DND-41 (cell line): ENCODE measurements at regions not wholly inside any gene's neighbourhood (a gene's known extent, or its start where the extent isn't known, plus 50 kb on each side); places are given as distances from the start of the nearest gene placed in this dataset.

Experiments used
- CTCF ChIP-seq: IDR thresholded peaks from 2 replicates; pipeline ENCODE4 v1.5.1; 2012; ENCODE audit warnings: borderline replicate concordance, low read length, moderate library complexity, mild to moderate bottlenecking; ENCODE audit not compliant: poor library complexity, severe bottlenecking; ENCODE audit errors: extremely low read depth
- EZH2 ChIP-seq: IDR thresholded peaks from 3 replicates; pipeline ENCODE4 v1.6.1; 2012; ENCODE audit warnings: borderline replicate concordance, low read depth, mild to moderate bottlenecking, moderate library complexity, low read length, inconsistent platforms; ENCODE audit not compliant: severe bottlenecking

- TF ChIP-seq CTCF (no peak), EZH2 (no peak)
Measured at GRCh38 chrX:98480606-98481005, 1596.9 kb downstream of the RPA4 start.
